ENCODE measurements at regions not wholly inside any gene's neighbourhood (a gene's known extent, or its start where the extent isn't known, plus 50 kb on each side); places are given as distances from the start of the nearest gene placed in this dataset.

- no peak overlapping the region for H3K4me3 ChIP-seq (ENCODE audit: low read length)
- no peak for TF ChIP-seq CTCF (conservative IDR thresholded peaks at IDR 0.05; ENCODE audit: low read depth, low read length)
- DNase-seq (ENCODE audit: low read depth) = no peak
Observed at GRCh38 chr12:42892702-42893551, 303.4 kb upstream of the PRICKLE1 start.

- no peak for TF ChIP-seq CTCF (conservative IDR thresholded peaks at IDR 0.05; ENCODE audit: low read depth, low read length)
- H3K4me3 ChIP-seq (ENCODE audit: low read length) = no peak overlapping the region
- DNase-seq (ENCODE audit: low read depth) = no peak
Observed at GRCh38 chr12:42887657-42888056, 298.1 kb upstream of the PRICKLE1 start.

DNA sequence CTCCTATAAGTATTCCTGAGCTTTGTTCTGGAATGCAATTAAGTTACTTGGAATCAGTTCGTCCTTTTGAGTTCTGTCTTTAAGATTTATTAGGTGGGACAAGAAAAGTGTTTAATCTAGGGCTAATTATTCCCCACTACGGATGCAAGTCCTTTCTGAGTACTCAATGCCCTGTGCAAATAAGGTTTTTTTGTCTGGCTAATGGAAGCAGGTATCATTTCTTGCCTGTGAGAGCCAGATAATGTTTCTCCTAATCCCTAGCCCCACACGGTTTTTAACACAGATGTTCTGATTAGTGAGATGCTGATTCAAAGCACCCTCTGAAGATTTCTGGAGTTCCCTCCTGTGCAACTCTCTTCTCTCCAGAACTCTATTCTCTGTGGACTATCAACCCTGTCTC is 296.6 kb upstream of the PRICKLE1 start:
- no peak for TF ChIP-seq CTCF (conservative IDR thresholded peaks at IDR 0.05; ENCODE audit: low read depth, low read length)
- DNase-seq (ENCODE audit: low read depth) = no peak
- H3K4me3 ChIP-seq (ENCODE audit: low read length) = no peak overlapping the region

DNA sequence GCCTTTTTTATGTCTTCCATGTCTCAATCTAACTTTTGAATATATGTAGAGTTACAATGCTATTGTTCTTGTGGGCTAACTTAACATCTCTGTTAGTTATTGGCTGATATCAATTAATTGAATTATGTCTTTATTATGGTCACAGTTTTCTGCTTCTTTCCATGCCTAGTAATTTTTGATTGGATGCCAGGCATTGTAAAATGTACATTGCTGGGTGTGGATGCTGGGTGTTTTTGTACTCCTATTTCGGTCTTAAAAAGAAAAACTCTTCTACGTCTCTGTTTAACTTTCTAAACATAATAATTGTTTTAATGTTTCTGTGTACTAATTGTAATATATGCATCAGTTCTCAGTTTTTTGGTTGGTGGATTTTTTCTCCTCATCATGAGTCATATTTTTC is 296.1 kb upstream of the PRICKLE1 start:
- TF ChIP-seq CTCF (conservative IDR thresholded peaks at IDR 0.05; ENCODE audit: low read depth, low read length) = no peak
- no peak for DNase-seq (ENCODE audit: low read depth)
- no peak overlapping the region for H3K4me3 ChIP-seq (ENCODE audit: low read length)

- TF ChIP-seq CTCF (conservative IDR thresholded peaks at IDR 0.05; ENCODE audit: low read depth, low read length) = no peak
- no peak overlapping the region for H3K4me3 ChIP-seq (ENCODE audit: low read length)
- DNase-seq (ENCODE audit: low read depth) = no peak
Observed at GRCh38 chr12:42884116-42884515, 294.6 kb upstream of the PRICKLE1 start.

DNA sequence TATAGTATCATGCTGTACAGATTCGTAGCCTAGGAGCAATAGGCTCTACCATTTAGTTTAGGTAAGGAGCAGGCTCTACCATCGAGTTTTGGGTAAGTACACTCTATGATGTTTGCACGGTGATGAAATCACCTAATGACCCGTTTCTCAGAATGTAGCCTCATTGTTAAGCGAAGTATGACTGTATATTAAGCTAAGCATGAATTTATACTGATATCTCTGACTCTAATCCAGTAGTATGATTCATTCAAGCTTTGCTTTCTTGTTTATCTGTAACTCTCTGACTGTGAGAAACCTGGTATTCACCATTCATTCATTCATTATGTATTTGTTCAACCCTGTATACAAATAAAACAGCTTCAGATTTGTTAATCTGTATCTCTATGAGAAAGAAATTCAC is 283.9 kb upstream of the PRICKLE1 start:
- no peak for TF ChIP-seq CTCF (conservative IDR thresholded peaks at IDR 0.05; ENCODE audit: low read depth, low read length)
- DNase-seq (ENCODE audit: low read depth) = no peak
- H3K4me3 ChIP-seq (ENCODE audit: low read length) = no peak overlapping the region

- DNase-seq (ENCODE audit: low read depth) = no peak
- H3K4me3 ChIP-seq (ENCODE audit: low read length) = no peak overlapping the region
- no peak for TF ChIP-seq CTCF (conservative IDR thresholded peaks at IDR 0.05; ENCODE audit: low read depth, low read length)
Observed at GRCh38 chr12:42871816-42872215, 282.3 kb upstream of the PRICKLE1 start.

Data from retinal pigment epithelial cell (primary cell).